IMR-90 (cell line): ENCODE measurements at regions not wholly inside any gene's neighbourhood (a gene's known extent, or its start where the extent isn't known, plus 50 kb on each side); places are given as distances from the start of the nearest gene placed in this dataset.

Experiments
- BHLHE40 ChIP-seq: fragments of 150-350 bp; IDR thresholded peaks from 2 replicates; pipeline ENCODE4 v1.6.1; 2016; ENCODE audit warnings: mild to moderate bottlenecking, low read depth, low read length
- CEBPB ChIP-seq: IDR thresholded peaks from 2 replicates; pipeline ENCODE4 v1.6.1; 2012; ENCODE audit warnings: low read depth, low read length, improper control_type of control experiment
- CTCF ChIP-seq: conservative IDR thresholded peaks from 2 replicates; pipeline ENCODE4 v1.5.1; 2012; ENCODE audit warnings: mild to moderate bottlenecking, low read depth, low read length, improper control_type of control experiment
- ELK1 ChIP-seq: fragments of 150-350 bp; IDR thresholded peaks from 2 replicates; pipeline ENCODE4 v1.6.1; 2016; ENCODE audit warnings: low read depth, mild to moderate bottlenecking, low read length, moderate library complexity, borderline replicate concordance
- MAFK ChIP-seq: IDR thresholded peaks from 2 replicates; pipeline ENCODE4 v1.6.1; 2012; ENCODE audit warnings: low read depth, low read length, improper control_type of control experiment
- NFE2L2 ChIP-seq: fragments of 150-350 bp; IDR thresholded peaks from 2 replicates; pipeline ENCODE4 v1.6.1; 2016; ENCODE audit warnings: low read depth, mild to moderate bottlenecking, low read length
- POLR2A ChIP-seq: IDR thresholded peaks from 2 replicates; pipeline ENCODE4 v1.6.1; 2012; ENCODE audit warnings: mild to moderate bottlenecking, low read depth, low read length
- RAD21 ChIP-seq: IDR thresholded peaks from 2 replicates; pipeline ENCODE4 v1.6.1; 2012; ENCODE audit warnings: low read length, improper control_type of control experiment
- RCOR1 ChIP-seq: IDR thresholded peaks from 2 replicates; pipeline ENCODE4 v1.6.1; 2012; ENCODE audit warnings: mild to moderate bottlenecking, low read length, improper control_type of control experiment; ENCODE audit not compliant: insufficient replicate concordance
- RFX5 ChIP-seq: IDR thresholded peaks from 2 replicates; pipeline ENCODE4 v1.8.0; 2012; ENCODE audit warnings: low read depth, mild to moderate bottlenecking, low read length, moderate library complexity
- SMC3 ChIP-seq: fragments of 150-350 bp; IDR thresholded peaks from 2 replicates; pipeline ENCODE4 v1.6.1; 2016; ENCODE audit warnings: low read depth, mild to moderate bottlenecking, antibody characterized with exemption, low read length, moderate library complexity

- TF ChIP-seq POLR2A: no peak
- no peak for TF ChIP-seq RFX5
- no peak for TF ChIP-seq CEBPB
- TF ChIP-seq CTCF: no peak
- no peak for TF ChIP-seq SMC3
- no peak for TF ChIP-seq MAFK
- TF ChIP-seq NFE2L2: no peak
- no peak for TF ChIP-seq RCOR1
- no peak for TF ChIP-seq RAD21
- TF ChIP-seq BHLHE40: no peak
- TF ChIP-seq ELK1: no peak
These were observed 1183.0 kb upstream of the CDH18 start for GRCh38 chr5:21171038-21171437.
